Body of pancreas (tissue), 4 donors: ENCODE measurements at regions not wholly inside any gene's neighbourhood (a gene's known extent, or its start where the extent isn't known, plus 50 kb on each side); places are given as distances from the start of the nearest gene placed in this dataset.

Experiments
- ATAC-seq: fragments of 150-250 bp; one replicate; pipeline ENCODE4 v1.9.1; 2016
- DNase-seq, 4 donors: peaks; one replicate each; pipeline ENCODE4 v3.0.0-alpha.2; 2019
- H3K27ac ChIP-seq, 4 donors: fragments of 200-600 bp; sonication (generic); 1 replicate in 3 of 4; 2 replicates in 1 of 4; pipeline versions ENCODE4 v1.5.1 to v1.6.1; 2016 to 2019; ENCODE audit warnings: mild to moderate bottlenecking in 1 of 4, mixed read lengths in 1 of 4, moderate library complexity in 1 of 4
- H3K27me3 ChIP-seq, 2 donors: fragments of 200-600 bp; sonication (generic); one replicate each; pipeline ENCODE4 v1.6.0; 2016; ENCODE audit warnings: mild to moderate bottlenecking in 1 of 2
- H3K36me3 ChIP-seq, 2 donors: fragments of 200-600 bp; sonication (generic); replicated peaks in 1 of 2; 2 replicates each; pipeline ENCODE4 v1.5.1; 2016; ENCODE audit warnings: low read depth in 2 of 2; ENCODE audit not compliant: insufficient read depth in 1 of 2
- H3K4me1 ChIP-seq: fragments of 200-600 bp; sonication (generic); one replicate; pipeline ENCODE4 v1.6.0; 2016
- H3K4me3 ChIP-seq, 2 donors: fragments of 200-600 bp; sonication (generic); 1 replicate in 1 of 2; 2 replicates in 1 of 2; pipeline ENCODE4 v1.5.1; 2016 to 2019
- H3K9me3 ChIP-seq, 3 donors: fragments of 200-600 bp; sonication (generic); 1 replicate in 2 of 3; 2 replicates in 1 of 3; pipeline ENCODE4 v1.5.1; 2016
- POLR2A ChIP-seq, 3 donors: fragments of 450-650 bp; IDR thresholded peaks; one replicate each; pipeline ENCODE4 v1.6.1; 2016; ENCODE audit warnings: antibody characterized with exemption in 3 of 3, mild to moderate bottlenecking in 2 of 3
- WGBS, 2 donors: methylation state at CpG; one replicate each; pipeline ENCODE4 v1.1.5; 2017; 5-methylcytosine and 5-hydroxymethylcytosine counted together
- intact Hi-C: fragments of 100-400 bp; cut with DNase I; formaldehyde crosslinking; loops from one replicate; pipeline ENCODE4 v1.15.1; 2023
- TF ChIP-seq, protein P1 (sequence below), 7 experiments: fragments of 450-650 bp in 4 of 7; fragments of 200-600 bp in 3 of 7; sonication (generic) in 3 of 7; IDR thresholded peaks; one replicate each; pipeline ENCODE4 v1.5.1; 2016 to 2019; ENCODE audit warnings: antibody characterized with exemption in 7 of 7

DNA sequence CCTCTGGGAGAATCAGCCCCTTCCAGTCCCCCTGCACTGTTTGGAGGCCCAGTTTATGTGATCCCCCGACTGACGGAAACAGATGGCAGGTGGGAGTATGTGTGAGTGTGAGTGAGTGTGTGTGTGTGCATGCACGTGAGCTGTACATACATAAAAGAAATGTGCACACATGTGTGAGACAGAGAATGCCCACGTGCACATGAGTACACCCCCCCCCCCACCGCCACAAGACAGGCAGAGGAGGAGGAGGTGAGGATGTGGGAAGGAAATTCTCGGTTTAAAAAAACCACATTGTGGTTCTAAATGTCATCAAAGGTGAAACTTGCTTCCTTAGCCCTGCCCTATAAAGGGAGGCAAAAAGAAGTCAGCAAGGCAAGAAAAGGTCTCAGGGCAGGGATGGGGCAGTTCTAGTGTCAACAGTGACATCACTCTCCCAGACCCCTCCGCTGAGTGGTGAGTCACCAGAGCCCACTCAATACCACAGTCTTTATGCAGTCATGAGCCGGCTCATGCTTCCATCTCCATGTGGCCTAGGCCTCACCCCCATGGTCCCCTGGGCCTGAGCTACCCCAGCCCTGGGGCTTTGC is 79.2 kb upstream of the HSPA9 start:
- H3K27ac ChIP-seq: no peak overlapping the region
- DNase-seq (no peak), ATAC-seq (no peak)
- H3K27me3 ChIP-seq: no peaks in the 10 kb centered on the region
- TF ChIP-seq, protein P1, sequence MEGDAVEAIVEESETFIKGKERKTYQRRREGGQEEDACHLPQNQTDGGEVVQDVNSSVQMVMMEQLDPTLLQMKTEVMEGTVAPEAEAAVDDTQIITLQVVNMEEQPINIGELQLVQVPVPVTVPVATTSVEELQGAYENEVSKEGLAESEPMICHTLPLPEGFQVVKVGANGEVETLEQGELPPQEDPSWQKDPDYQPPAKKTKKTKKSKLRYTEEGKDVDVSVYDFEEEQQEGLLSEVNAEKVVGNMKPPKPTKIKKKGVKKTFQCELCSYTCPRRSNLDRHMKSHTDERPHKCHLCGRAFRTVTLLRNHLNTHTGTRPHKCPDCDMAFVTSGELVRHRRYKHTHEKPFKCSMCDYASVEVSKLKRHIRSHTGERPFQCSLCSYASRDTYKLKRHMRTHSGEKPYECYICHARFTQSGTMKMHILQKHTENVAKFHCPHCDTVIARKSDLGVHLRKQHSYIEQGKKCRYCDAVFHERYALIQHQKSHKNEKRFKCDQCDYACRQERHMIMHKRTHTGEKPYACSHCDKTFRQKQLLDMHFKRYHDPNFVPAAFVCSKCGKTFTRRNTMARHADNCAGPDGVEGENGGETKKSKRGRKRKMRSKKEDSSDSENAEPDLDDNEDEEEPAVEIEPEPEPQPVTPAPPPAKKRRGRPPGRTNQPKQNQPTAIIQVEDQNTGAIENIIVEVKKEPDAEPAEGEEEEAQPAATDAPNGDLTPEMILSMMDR (IDR thresholded peaks at IDR 0.05): no peak
- TF ChIP-seq POLR2A (IDR thresholded peaks at IDR 0.05): no peak
- intact Hi-C loops: no loop called here
- 71 to 79% methylated on average over 8 of the region's 8 CpGs for WGBS, 2 donors
- H3K36me3 ChIP-seq: no peaks in the 10 kb centered on the region
- H3K4me3 ChIP-seq: no peak overlapping the region
- no peaks in the 10 kb centered on the region for H3K9me3 ChIP-seq
- no peaks in the 10 kb centered on the region for H3K4me1 ChIP-seq

DNA sequence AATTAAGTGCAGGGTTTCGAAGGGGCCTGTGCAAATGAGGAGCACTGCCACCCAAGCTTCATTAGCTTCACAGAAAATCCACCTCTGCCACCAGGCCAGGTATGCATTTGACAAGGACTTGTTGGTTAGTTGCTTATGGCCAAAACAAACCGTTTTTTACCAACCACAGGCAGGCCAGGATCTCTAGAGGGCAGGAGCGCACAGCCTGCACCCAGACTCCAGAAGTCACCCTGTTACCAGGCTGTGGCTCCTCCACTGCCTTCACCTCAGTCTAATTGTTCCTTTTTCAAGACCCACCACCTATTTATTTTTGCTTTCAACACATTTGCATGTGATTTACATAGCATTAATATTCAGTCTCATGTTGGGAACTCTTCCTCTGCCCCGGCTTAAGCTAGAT is 78.3 kb upstream of the HSPA9 start:
- intact Hi-C loops: no loop called here
- TF ChIP-seq POLR2A (IDR thresholded peaks at IDR 0.05): no peak
- TF ChIP-seq, protein P1 (IDR thresholded peaks at IDR 0.05): peak in 2 of 7 experiments; percentile 15 to 33
- ATAC-seq (no peak), DNase-seq (peak in 1 of 4 donors; percentile 33)
- no peaks in the 10 kb centered on the region for H3K27me3 ChIP-seq
- 70 to 74% methylated on average over 4 of the region's 4 CpGs for WGBS, 2 donors
- no peaks in the 10 kb centered on the region for H3K36me3 ChIP-seq
- H3K9me3 ChIP-seq: no peaks in the 10 kb centered on the region
- H3K27ac ChIP-seq: no peak overlapping the region
- no peaks in the 10 kb centered on the region for H3K4me1 ChIP-seq
- no peak overlapping the region for H3K4me3 ChIP-seq

DNA sequence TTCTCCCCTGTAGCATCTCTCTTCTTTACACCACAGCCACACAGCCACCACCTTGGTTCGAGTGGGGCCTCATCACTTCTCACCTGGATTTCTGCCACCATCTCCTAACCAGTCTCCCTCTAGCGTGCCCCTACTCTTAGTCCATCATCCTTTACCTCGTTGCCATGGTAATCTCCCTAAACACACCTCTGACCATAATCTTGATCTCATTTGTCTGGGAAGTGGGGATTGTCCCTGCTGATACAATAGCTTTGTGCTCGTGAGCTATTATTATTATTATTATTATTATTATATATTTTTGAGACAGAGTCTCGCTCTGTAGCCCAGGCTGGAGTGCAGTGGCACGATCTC is 76.5 kb upstream of the HSPA9 start:
- no peak for DNase-seq
- ATAC-seq: no peak
- H3K27ac ChIP-seq: no peak overlapping the region
- H3K36me3 ChIP-seq: no peaks in the 10 kb centered on the region
- intact Hi-C loops: no loop called here
- no peak for TF ChIP-seq POLR2A (IDR thresholded peaks at IDR 0.05)
- TF ChIP-seq, protein P1 (IDR thresholded peaks at IDR 0.05): no peak
- no peaks in the 10 kb centered on the region for H3K4me1 ChIP-seq
- WGBS, 2 donors: 62 to 64% methylated on average over 6 of the region's 6 CpGs
- no peaks in the 10 kb centered on the region for H3K9me3 ChIP-seq
- no peaks in the 10 kb centered on the region for H3K27me3 ChIP-seq
- no peak overlapping the region for H3K4me3 ChIP-seq

DNA sequence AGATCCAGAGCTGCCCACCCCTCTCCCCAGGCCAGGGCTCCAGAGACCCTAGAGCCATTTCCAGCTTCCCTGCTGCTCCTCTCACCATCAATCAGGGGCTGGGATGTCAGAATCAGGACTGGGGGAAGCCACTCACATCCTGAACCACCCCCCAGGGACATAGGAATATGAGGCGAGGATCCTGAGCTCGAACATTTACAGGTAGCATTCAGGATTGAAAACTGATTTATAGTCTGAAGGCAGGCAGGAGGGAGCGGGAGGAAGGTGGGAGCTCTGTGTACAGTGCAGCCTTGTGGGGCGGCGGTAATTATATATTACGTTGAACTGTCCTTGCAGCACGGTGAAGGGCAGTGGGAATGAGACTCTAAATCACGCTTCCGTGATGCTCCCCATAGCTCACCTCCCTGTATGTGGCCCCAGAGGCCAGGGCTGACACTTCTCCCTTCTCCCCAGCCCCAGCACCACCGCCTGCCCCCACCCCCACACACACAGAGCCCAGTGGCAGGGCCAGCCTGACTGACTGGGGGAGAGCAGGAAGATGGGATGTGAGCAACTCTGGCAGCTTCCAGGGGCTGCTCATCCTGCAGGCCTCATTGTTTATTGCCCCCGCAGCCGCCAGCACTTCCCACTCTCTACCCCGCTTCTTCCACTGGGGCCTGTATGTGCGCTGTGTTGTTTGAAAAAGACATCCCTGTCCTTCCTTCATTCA is 76.0 kb upstream of the HSPA9 start:
- H3K9me3 ChIP-seq: no peaks in the 10 kb centered on the region
- H3K4me3 ChIP-seq: no peak overlapping the region
- DNase-seq (no peak), ATAC-seq (no peak)
- no peaks in the 10 kb centered on the region for H3K36me3 ChIP-seq
- H3K27me3 ChIP-seq: no peaks in the 10 kb centered on the region
- intact Hi-C loops: no loop called here
- WGBS, 2 donors: 69 to 74% methylated on average over 13 of the region's 14 CpGs
- TF ChIP-seq POLR2A (IDR thresholded peaks at IDR 0.05): no peak
- TF ChIP-seq, protein P1 (IDR thresholded peaks at IDR 0.05): no peak
- H3K27ac ChIP-seq: no peak overlapping the region
- H3K4me1 ChIP-seq: no peaks in the 10 kb centered on the region

DNA sequence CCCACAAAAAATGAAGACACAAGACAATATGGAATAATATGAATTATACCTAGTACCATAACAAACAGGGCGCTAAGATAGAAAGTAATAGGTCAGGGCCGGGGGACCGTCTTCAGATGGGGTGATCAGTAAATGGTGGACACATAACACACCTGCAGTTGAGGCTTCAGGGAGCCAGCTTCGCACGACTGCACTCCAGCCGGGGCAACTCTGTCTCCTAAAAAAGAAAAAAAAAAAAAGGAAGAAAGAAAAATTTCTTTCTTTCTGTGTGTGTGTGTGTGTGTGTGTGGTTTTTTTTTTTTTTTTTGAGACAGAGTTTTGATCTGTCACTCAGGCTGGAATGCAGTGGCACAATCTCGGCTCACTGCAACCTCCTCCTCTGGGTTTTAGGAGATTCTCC is 75.0 kb upstream of the HSPA9 start:
- DNase-seq (no peak), ATAC-seq (no peak)
- no peak for TF ChIP-seq POLR2A (IDR thresholded peaks at IDR 0.05)
- TF ChIP-seq, protein P1 (IDR thresholded peaks at IDR 0.05): no peak
- Histone ChIP-seq H3K4me1 (no peaks in the 10 kb centered on the region), H3K27ac (no peak overlapping the region), H3K4me3 (no peak overlapping the region), H3K27me3 (no peaks in the 10 kb centered on the region), H3K9me3 (no peaks in the 10 kb centered on the region), H3K36me3 (no peaks in the 10 kb centered on the region)
- intact Hi-C loops: no loop called here
- WGBS, 2 donors: 90 to 96% methylated on average over 7 of the region's 7 CpGs
